ENCODE measurements at regions not wholly inside any gene's neighbourhood (a gene's known extent, or its start where the extent isn't known, plus 50 kb on each side); places are given as distances from the start of the nearest gene placed in this dataset.

GRCh38 chr15:35724626-35725025 lies 178.7 kb upstream of the DPH6 start:
- DNase-seq, result no peak

GRCh38 chr15:35725353-35725752 lies 179.4 kb upstream of the DPH6 start:
- no peak for DNase-seq

- no peak for DNase-seq
Observed at GRCh38 chr15:35727627-35728026, 181.7 kb upstream of the DPH6 start.

GRCh38 chr15:35728219-35728940 lies 182.4 kb upstream of the DPH6 start:
- DNase-seq, result no peak

- DNase-seq, result no peak
Observed at GRCh38 chr15:35736150-35736549, 190.2 kb upstream of the DPH6 start.

GRCh38 chr15:35737441-35737840 lies 191.5 kb upstream of the DPH6 start:
- no peak for DNase-seq

GRCh38 chr15:35738370-35738769 lies 192.4 kb upstream of the DPH6 start:
- no peak for DNase-seq

GRCh38 chr15:35740761-35741160 lies 194.8 kb upstream of the DPH6 start:
- DNase-seq, result peak; percentile 55

- no peak for DNase-seq
Observed at GRCh38 chr15:35741395-35741794, 195.4 kb upstream of the DPH6 start.

- DNase-seq, result no peak
Observed at GRCh38 chr15:35741881-35742280, 195.9 kb upstream of the DPH6 start.

- no peak for DNase-seq
Observed at GRCh38 chr15:35743321-35743720, 197.4 kb upstream of the DPH6 start.

- no peak for DNase-seq
Observed at GRCh38 chr15:35746121-35746520, 200.2 kb upstream of the DPH6 start.

GRCh38 chr15:35748105-35748504 lies 202.1 kb upstream of the DPH6 start:
- no peak for DNase-seq

- DNase-seq, result no peak
Observed at GRCh38 chr15:35750051-35750450, 204.1 kb upstream of the DPH6 start.

GRCh38 chr15:35751413-35752133 lies 205.6 kb upstream of the DPH6 start:
- peak; percentile 83 for DNase-seq

GRCh38 chr15:35752134-35752466 lies 206.1 kb upstream of the DPH6 start:
- no peak for DNase-seq

- DNase-seq, result no peak
Observed at GRCh38 chr15:35753486-35753885, 207.5 kb upstream of the DPH6 start.

GRCh38 chr15:35755237-35755802 lies 209.4 kb upstream of the DPH6 start:
- no peak for DNase-seq

- DNase-seq, result peak; percentile 15
Observed at GRCh38 chr15:35756623-35757022, 210.7 kb upstream of the DPH6 start.

- DNase-seq, result peak; percentile 26
Observed at GRCh38 chr15:35757361-35757760, 211.4 kb upstream of the DPH6 start.

GRCh38 chr15:35757765-35758164 lies 211.8 kb upstream of the DPH6 start:
- DNase-seq, result no peak

- no peak for DNase-seq
Observed at GRCh38 chr15:35764661-35765519, 218.9 kb upstream of the DPH6 start.

All from muscle of arm (tissue), 1 donor.